IMR-90 (cell line): ENCODE measurements at regions not wholly inside any gene's neighbourhood (a gene's known extent, or its start where the extent isn't known, plus 50 kb on each side); places are given as distances from the start of the nearest gene placed in this dataset.

ENCODE experiments used
- ATAC-seq: fragments of 200-7000 bp; cut with Tn5 transposase; 2 replicates; pipeline ENCODE4 v1.9.1; 2020; ENCODE audit warnings: low read depth, mild to moderate bottlenecking, moderate library complexity
- BruUV-seq: library from RNA; stranded (reverse); fragments of 400-500 nt; replicated peaks from 2 replicates; lab custom pipeline; 2021; lab: Mats Ljungman, UMichigan
- CTCF ChIA-PET: fragments of 300-600 bp; formaldehyde crosslinking; extraction: SDS; loops from one replicate; lab custom pipeline; 2021; ENCODE audit warnings: antibody characterized with exemption; lab: Yijun Ruan, JAX
- POLR2A ChIA-PET: fragments of 300-600 bp; sonication (Branson Sonifier 250); formaldehyde crosslinking; loops from one replicate; lab custom pipeline; 2022; ENCODE audit warnings: antibody characterized with exemption; ENCODE audit not compliant: unreplicated experiment; lab: Charles Lee
- DNase-seq: peaks from one replicate; pipeline ENCODE4 v3.0.0; 2013
- H2AFZ ChIP-seq: replicated peaks from 2 replicates; pipeline ENCODE3; 2013; ENCODE audit warnings: low read length, mild to moderate bottlenecking; ENCODE audit not compliant: poor library complexity
- H2AK5ac ChIP-seq: 2 replicates; pipeline ENCODE4 v1.6.1; 2013; ENCODE audit warnings: low read depth, low read length, inconsistent platforms
- H2AK9ac ChIP-seq: replicated peaks from 2 replicates; pipeline ENCODE3; 2013; ENCODE audit warnings: mild to moderate bottlenecking, low read depth, low read length, moderate library complexity; ENCODE audit not compliant: poor library complexity
- H2BK120ac ChIP-seq: 2 replicates; pipeline ENCODE4 v1.6.1; 2013; ENCODE audit warnings: low read depth, low read length, inconsistent platforms
- H2BK15ac ChIP-seq: 3 replicates; pipeline ENCODE4 v1.6.1; 2013; ENCODE audit warnings: low read depth, low read length, inconsistent platforms
- H2BK20ac ChIP-seq: 2 replicates; pipeline ENCODE4 v1.6.1; 2013; ENCODE audit warnings: low read depth, mild to moderate bottlenecking, inconsistent platforms, low read length, moderate library complexity
- H2BK5ac ChIP-seq: 2 replicates; pipeline ENCODE4 v1.6.1; 2013; ENCODE audit warnings: mild to moderate bottlenecking, low read depth, low read length, inconsistent platforms; ENCODE audit not compliant: poor library complexity, severe bottlenecking
- H3K14ac ChIP-seq: replicated peaks from 2 replicates; pipeline ENCODE4 v1.6.1; 2013; ENCODE audit warnings: low read depth, low read length, inconsistent platforms
- H3K18ac ChIP-seq: 2 replicates; pipeline ENCODE4 v1.6.1; 2013; ENCODE audit warnings: low read depth, low read length, control low read depth
- H3K23ac ChIP-seq: 2 replicates; pipeline ENCODE4 v1.6.1; 2013; ENCODE audit warnings: low read depth, low read length, inconsistent platforms
- H3K27ac ChIP-seq: 2 replicates; pipeline ENCODE4 v1.5.1; 2013; ENCODE audit warnings: mild to moderate bottlenecking, control low read depth, low read length; ENCODE audit not compliant: insufficient read depth
- H3K27me3 ChIP-seq: 2 replicates; pipeline ENCODE4 v1.6.1; 2013; ENCODE audit warnings: low read length; ENCODE audit not compliant: control insufficient read depth, insufficient read depth
- H3K36me3 ChIP-seq: 2 replicates; pipeline ENCODE4 v1.6.1; 2013; ENCODE audit warnings: low read length, mixed read lengths; ENCODE audit not compliant: control insufficient read depth, insufficient read depth
- H3K4ac ChIP-seq: 2 replicates; pipeline ENCODE4 v1.6.1; 2013; ENCODE audit warnings: low read depth, low read length, inconsistent platforms
- H3K4me1 ChIP-seq: 2 replicates; pipeline ENCODE4 v1.6.1; 2013; ENCODE audit warnings: low read length, mixed read lengths; ENCODE audit not compliant: control insufficient read depth, insufficient read depth
- H3K4me2 ChIP-seq: 2 replicates; pipeline ENCODE4 v1.6.1; 2013; ENCODE audit warnings: low read depth, mild to moderate bottlenecking, control low read depth, low read length, moderate library complexity
- H3K4me3 ChIP-seq: 2 replicates; pipeline ENCODE4 v1.5.1; 2013; ENCODE audit warnings: low read depth, mild to moderate bottlenecking, control low read depth, low read length, moderate library complexity; ENCODE audit not compliant: insufficient read depth
- H3K56ac ChIP-seq: 2 replicates; pipeline ENCODE4 v1.6.1; 2013; ENCODE audit warnings: low read length, inconsistent platforms; ENCODE audit not compliant: insufficient read depth; ENCODE audit errors: extremely low read depth
- H3K79me1 ChIP-seq, 2 experiments: 2 replicates each; pipeline ENCODE4 v1.6.1; 2013; ENCODE audit warnings: low read length in 2 of 2, inconsistent platforms in 1 of 2, low read depth in 1 of 2
- H3K9ac ChIP-seq: 2 replicates; pipeline ENCODE4 v1.6.1; 2013; ENCODE audit warnings: low read depth, low read length, control low read depth
- H3K9me1 ChIP-seq: 2 replicates; pipeline ENCODE4 v1.6.1; 2013; ENCODE audit warnings: low read length, inconsistent platforms; ENCODE audit not compliant: insufficient read depth
- H3K9me3 ChIP-seq: 2 replicates; pipeline ENCODE4 v1.6.1; 2013; ENCODE audit warnings: low read length; ENCODE audit not compliant: control insufficient read depth, insufficient read depth
- H4K20me1 ChIP-seq: 2 replicates; pipeline ENCODE4 v1.6.1; 2013; ENCODE audit warnings: low read length, inconsistent platforms; ENCODE audit not compliant: insufficient read depth
- H4K5ac ChIP-seq: 2 replicates; pipeline ENCODE4 v1.6.1; 2013; ENCODE audit warnings: mild to moderate bottlenecking, low read depth, low read length, control low read depth
- H4K8ac ChIP-seq, 2 experiments: 2 replicates each; pipeline ENCODE4 v1.6.1; 2013; ENCODE audit warnings: low read depth in 2 of 2, low read length in 2 of 2, control low read depth in 1 of 2, inconsistent platforms in 1 of 2
- H4K91ac ChIP-seq: 2 replicates; pipeline ENCODE4 v1.6.1; 2013; ENCODE audit warnings: low read depth, low read length, inconsistent platforms; ENCODE audit not compliant: insufficient read depth
- CEBPB ChIP-seq: IDR thresholded peaks from 2 replicates; pipeline ENCODE4 v1.6.1; 2012; ENCODE audit warnings: low read depth, low read length, improper control_type of control experiment
- CHD1 ChIP-seq: IDR thresholded peaks from 2 replicates; pipeline ENCODE4 v1.6.1; 2012; ENCODE audit warnings: low read depth, low read length, improper control_type of control experiment
- CTCF ChIP-seq: conservative IDR thresholded peaks from 2 replicates; pipeline ENCODE4 v1.5.1; 2012; ENCODE audit warnings: mild to moderate bottlenecking, low read depth, low read length, improper control_type of control experiment
- MAFK ChIP-seq: IDR thresholded peaks from 2 replicates; pipeline ENCODE4 v1.6.1; 2012; ENCODE audit warnings: low read depth, low read length, improper control_type of control experiment
- MAZ ChIP-seq: IDR thresholded peaks from 2 replicates; pipeline ENCODE4 v1.6.1; 2012; ENCODE audit warnings: low read depth, mild to moderate bottlenecking, low read length, improper control_type of control experiment, moderate library complexity, borderline replicate concordance
- MXI1 ChIP-seq: IDR thresholded peaks from 2 replicates; pipeline ENCODE4 v1.6.1; 2012; ENCODE audit warnings: low read depth, mild to moderate bottlenecking, low read length, moderate library complexity, borderline replicate concordance
- RCOR1 ChIP-seq: IDR thresholded peaks from 2 replicates; pipeline ENCODE4 v1.6.1; 2012; ENCODE audit warnings: mild to moderate bottlenecking, low read length, improper control_type of control experiment; ENCODE audit not compliant: insufficient replicate concordance
- RFX5 ChIP-seq: IDR thresholded peaks from 2 replicates; pipeline ENCODE4 v1.8.0; 2012; ENCODE audit warnings: low read depth, mild to moderate bottlenecking, low read length, moderate library complexity
- WGBS, 2 experiments: methylation state at CpG; one replicate each; pipeline versions ENCODE4 v1.1.5 to v1.1.7; 2013; ENCODE audit warnings: missing lambda C conversion rate in 2 of 2; ENCODE audit not compliant: insufficient read length in 1 of 2; ENCODE audit errors: extremely low coverage in 2 of 2; 5-methylcytosine and 5-hydroxymethylcytosine counted together
- dilution Hi-C: fragments of 300-500 bp; cut with HindIII; formaldehyde crosslinking; loops from one replicate; pipeline ENCODE4 v1.14.3; 2018; ENCODE audit warnings: low sequenced_read_pairs; ENCODE audit not compliant: unreplicated experiment
- in situ Hi-C: fragments of 300-500 bp; cut with MboI; formaldehyde crosslinking; loops from 3 replicates; pipeline ENCODE4 v1.14.3; 2019; ENCODE audit warnings: low sequenced_read_pairs, inconsistent platforms, mixed read lengths
- intact Hi-C: fragments of 100-400 bp; cut with micrococcal nuclease; formaldehyde crosslinking; loops from 2 replicates; pipeline ENCODE4 v1.10.0; 2022
- TF ChIP-seq, protein P1 (sequence below): fragments of 150-350 bp; IDR thresholded peaks from 2 replicates; pipeline ENCODE4 v1.6.1; 2017; ENCODE audit warnings: mild to moderate bottlenecking, antibody characterized with exemption, low read length, low read depth

DNA sequence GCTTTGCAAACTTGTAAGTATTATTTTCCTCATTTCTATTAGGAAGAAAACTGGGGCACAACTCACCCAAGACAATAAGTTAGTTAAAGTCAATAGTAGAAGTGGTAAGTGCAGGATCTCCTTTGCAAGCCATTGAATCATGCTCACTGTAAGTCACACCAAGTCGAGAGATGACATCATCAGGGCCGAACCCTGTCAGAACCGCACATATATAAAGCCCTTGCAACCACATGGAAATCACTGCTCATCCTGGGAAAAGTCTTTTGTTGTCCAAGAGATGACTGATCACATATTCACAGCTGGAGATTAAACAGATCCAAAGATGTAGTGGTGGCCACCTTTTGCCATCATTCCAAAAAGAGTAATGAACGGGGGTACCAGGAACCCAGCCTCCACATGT lies 484.8 kb upstream of the ID2 start:
- no peak overlapping the region for H3K4ac ChIP-seq
- no peak overlapping the region for H3K18ac ChIP-seq
- no peak overlapping the region for H4K8ac ChIP-seq
- no peak overlapping the region for H2BK5ac ChIP-seq
- BruUV-seq, result no TSS peak
- H3K9me3 ChIP-seq, result no peaks in the 10 kb centered on the region
- H2BK120ac ChIP-seq, result no peak overlapping the region; the same call in 1 of the 2 replicates
- WGBS, 2 experiments, result no CpG with 5 or more reads among the region's 4 CpGs
- H3K27ac ChIP-seq, result no peak overlapping the region
- H2AK9ac ChIP-seq, result no peak overlapping the region
- no peak overlapping the region for H4K91ac ChIP-seq
- peak; percentile 86 for DNase-seq
- no peak for TF ChIP-seq RFX5
- TF ChIP-seq, protein P1, sequence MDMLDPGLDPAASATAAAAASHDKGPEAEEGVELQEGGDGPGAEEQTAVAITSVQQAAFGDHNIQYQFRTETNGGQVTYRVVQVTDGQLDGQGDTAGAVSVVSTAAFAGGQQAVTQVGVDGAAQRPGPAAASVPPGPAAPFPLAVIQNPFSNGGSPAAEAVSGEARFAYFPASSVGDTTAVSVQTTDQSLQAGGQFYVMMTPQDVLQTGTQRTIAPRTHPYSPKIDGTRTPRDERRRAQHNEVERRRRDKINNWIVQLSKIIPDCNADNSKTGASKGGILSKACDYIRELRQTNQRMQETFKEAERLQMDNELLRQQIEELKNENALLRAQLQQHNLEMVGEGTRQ, result no peak
- no peak for TF ChIP-seq RCOR1
- no peak for TF ChIP-seq MAZ
- TF ChIP-seq CTCF, result no peak
- TF ChIP-seq MXI1, result no peak
- no peak for TF ChIP-seq CHD1
- TF ChIP-seq MAFK, result no peak
- TF ChIP-seq CEBPB, result peak; percentile 31; the same call in 1 of the 2 replicates
- H4K5ac ChIP-seq, result no peak overlapping the region
- H3K4me1 ChIP-seq, result peaks cover 18% of the 10 kb centered on the region
- intact Hi-C loops (no loop called here), dilution Hi-C loops (no loop called here), in situ Hi-C loops (no loop called here)
- CTCF ChIA-PET, result interaction anchor here (0.5 kb wide), 1 partner anchor 8 kb away, joined by 3 read pairs; no protein-coding TSS in a partner anchor
- H3K14ac ChIP-seq, result no peak overlapping the region
- no peaks in the 10 kb centered on the region for H3K27me3 ChIP-seq
- POLR2A ChIA-PET, result no interaction called here
- no peak overlapping the region; the same call in 2 of the 3 replicates for H2BK15ac ChIP-seq
- H3K23ac ChIP-seq, result no peak overlapping the region
- no peaks in the 10 kb centered on the region for H3K36me3 ChIP-seq
- H3K9ac ChIP-seq, result no peak overlapping the region
- peaks cover 2% of the 10 kb centered on the region; the same call in 1 of the 2 replicates for H3K9me1 ChIP-seq
- no peak overlapping the region for H3K4me2 ChIP-seq
- ATAC-seq, result no peak
- peak overlapping the region; percentile 10; the same call in 1 of the 2 replicates for H3K56ac ChIP-seq
- H3K4me3 ChIP-seq, result no peak overlapping the region
- H2AK5ac ChIP-seq, result no peak overlapping the region
- H2BK20ac ChIP-seq, result peak overlapping the region; percentile 28; the same call in 1 of the 2 replicates
- H3K79me1 ChIP-seq, result no peaks in the 10 kb centered on the region
- no peaks in the 10 kb centered on the region for H4K20me1 ChIP-seq
- no peak overlapping the region for H2AFZ ChIP-seq
